Bronchial epithelial cell (primary cell): ENCODE measurements at regions not wholly inside any gene's neighbourhood (a gene's known extent, or its start where the extent isn't known, plus 50 kb on each side); places are given as distances from the start of the nearest gene placed in this dataset.
"Not testable (repeated sequence)": the region's sequence is repeated elsewhere in the genome, so short reads cannot be mapped to it uniquely, and the experiment has no call there.

Experiments used
- DNase-seq: peaks from one replicate; pipeline ENCODE4 v3.0.0-alpha.2; 2010; ENCODE audit warnings: low read depth
- FAIRE-seq: peaks from 2 replicates; lab custom pipeline; 2011; peaks lifted over from hg19 to GRCh38; lab: Jason Lieb, UNC
- H3K27me3 ChIP-seq: 2 replicates; pipeline ENCODE4 v1.5.1; 2011; ENCODE audit warnings: low read length; ENCODE audit not compliant: control insufficient read depth, insufficient read depth
- H3K36me3 ChIP-seq: 2 replicates; pipeline ENCODE4 v1.5.1; 2011; ENCODE audit warnings: low read length; ENCODE audit not compliant: control insufficient read depth, insufficient read depth
- H3K4me3 ChIP-seq: 2 replicates; pipeline ENCODE4 v1.5.1; 2011; ENCODE audit warnings: mild to moderate bottlenecking, low read depth, low read length, control low read depth
- TF ChIP-seq, protein P1 (sequence below): IDR thresholded peaks from 2 replicates; pipeline ENCODE4 v1.5.1; 2011; ENCODE audit warnings: mild to moderate bottlenecking, moderate library complexity, low read length, control low read depth, inconsistent platforms; ENCODE audit not compliant: insufficient read depth, severe bottlenecking

DNA sequence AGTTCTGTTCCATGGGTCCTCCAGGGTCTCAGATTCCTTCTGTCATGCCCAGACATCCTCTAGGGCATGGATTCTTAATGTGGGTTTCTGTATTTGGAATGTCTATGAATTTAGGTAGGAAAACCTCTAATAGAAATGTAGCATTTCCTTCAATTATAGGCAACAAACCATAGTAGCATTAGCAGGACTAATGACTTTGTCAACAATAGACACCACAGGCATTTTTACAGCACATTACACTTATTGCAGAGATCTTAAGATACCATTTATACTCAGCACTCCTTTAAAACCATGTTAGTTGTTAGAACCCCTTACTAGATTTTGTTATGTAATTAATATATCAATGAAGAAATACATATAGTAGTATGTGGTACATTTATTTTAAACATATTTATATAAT is 77.8 kb upstream of the TBC1D5 start:
- no peaks in the 10 kb centered on the region for H3K36me3 ChIP-seq
- TF ChIP-seq, protein P1, sequence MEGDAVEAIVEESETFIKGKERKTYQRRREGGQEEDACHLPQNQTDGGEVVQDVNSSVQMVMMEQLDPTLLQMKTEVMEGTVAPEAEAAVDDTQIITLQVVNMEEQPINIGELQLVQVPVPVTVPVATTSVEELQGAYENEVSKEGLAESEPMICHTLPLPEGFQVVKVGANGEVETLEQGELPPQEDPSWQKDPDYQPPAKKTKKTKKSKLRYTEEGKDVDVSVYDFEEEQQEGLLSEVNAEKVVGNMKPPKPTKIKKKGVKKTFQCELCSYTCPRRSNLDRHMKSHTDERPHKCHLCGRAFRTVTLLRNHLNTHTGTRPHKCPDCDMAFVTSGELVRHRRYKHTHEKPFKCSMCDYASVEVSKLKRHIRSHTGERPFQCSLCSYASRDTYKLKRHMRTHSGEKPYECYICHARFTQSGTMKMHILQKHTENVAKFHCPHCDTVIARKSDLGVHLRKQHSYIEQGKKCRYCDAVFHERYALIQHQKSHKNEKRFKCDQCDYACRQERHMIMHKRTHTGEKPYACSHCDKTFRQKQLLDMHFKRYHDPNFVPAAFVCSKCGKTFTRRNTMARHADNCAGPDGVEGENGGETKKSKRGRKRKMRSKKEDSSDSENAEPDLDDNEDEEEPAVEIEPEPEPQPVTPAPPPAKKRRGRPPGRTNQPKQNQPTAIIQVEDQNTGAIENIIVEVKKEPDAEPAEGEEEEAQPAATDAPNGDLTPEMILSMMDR: no peak

DNA sequence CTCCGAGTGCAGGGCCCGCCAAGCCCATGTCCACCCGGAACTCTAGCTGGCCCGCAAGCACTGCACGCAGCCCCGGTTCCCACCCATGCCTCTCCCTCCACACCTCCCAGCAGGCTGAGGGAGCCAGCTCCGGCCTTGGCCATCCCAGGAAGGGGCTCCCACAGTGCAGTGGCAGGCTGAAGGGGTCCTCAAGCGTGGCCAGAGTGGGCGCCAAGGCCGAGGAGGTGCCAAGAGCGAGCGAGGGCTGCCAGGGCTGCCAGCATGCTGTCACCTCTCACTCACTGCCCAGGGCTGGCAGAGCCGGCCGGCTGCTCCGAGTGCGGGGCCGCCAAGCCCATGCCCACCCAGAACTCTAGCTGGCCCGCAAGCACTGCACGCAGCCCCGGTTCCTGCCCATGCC is 75.5 kb upstream of the TBC1D5 start:
- DNase-seq, FAIRE-seq: not testable (repeated sequence)

More for the DNA sequence above, 77.8 kb upstream of the TBC1D5 start:
- FAIRE-seq: no peak
- Histone ChIP-seq H3K4me3 (no peak overlapping the region), H3K27me3 (no peaks in the 10 kb centered on the region)
- DNase-seq: no peak

DNA sequence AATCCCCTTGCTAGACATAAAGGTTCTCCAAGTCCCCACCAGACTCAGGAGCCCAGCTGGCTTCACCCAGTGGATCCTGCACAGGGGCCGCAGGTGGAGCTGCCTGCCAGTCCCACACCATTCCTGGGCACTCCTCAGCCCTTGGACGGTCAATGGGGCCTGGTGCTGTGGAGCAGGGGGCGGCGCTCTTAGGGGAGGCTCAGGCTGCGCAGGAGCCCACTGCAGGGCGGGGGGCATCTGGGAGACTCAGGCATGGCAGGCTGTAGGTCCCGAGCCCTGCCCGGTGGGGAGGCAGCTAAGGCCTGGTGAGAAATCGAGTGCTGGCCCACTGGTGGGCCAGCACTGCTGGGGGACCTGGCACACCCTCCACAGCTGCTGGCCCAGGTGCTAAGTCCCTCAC is 75.1 kb upstream of the TBC1D5 start:
- TF ChIP-seq, protein P1: no peak
- no peak overlapping the region for H3K4me3 ChIP-seq
- no peaks in the 10 kb centered on the region for H3K27me3 ChIP-seq
- no peaks in the 10 kb centered on the region for H3K36me3 ChIP-seq
- DNase-seq (no peak), FAIRE-seq (no peak)

More for the DNA sequence above, 75.5 kb upstream of the TBC1D5 start:
- H3K36me3 ChIP-seq, H3K4me3 ChIP-seq, H3K27me3 ChIP-seq: not testable (repeated sequence)

DNA sequence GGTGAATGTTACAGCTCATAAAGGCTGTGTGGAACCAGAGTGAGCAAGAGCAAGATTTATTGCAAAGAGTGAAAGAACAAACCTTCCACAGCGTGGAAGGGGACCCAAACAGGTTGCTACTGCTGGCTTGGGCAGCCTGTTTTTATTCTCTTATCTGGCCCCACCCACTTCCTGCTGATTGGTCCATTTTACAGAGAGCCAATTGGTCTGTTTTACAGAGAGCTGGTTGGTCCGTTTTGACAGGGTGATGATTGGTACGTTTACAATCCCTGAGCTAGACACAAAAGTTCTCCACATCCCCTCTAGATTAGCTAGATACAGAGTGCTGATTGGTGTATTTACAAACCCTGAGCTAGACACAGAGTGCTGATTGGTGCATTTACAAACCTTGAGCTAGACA is 74.4 kb upstream of the TBC1D5 start:
- not testable (repeated sequence) for H3K4me3 ChIP-seq, H3K27me3 ChIP-seq, H3K36me3 ChIP-seq, DNase-seq, FAIRE-seq

DNA sequence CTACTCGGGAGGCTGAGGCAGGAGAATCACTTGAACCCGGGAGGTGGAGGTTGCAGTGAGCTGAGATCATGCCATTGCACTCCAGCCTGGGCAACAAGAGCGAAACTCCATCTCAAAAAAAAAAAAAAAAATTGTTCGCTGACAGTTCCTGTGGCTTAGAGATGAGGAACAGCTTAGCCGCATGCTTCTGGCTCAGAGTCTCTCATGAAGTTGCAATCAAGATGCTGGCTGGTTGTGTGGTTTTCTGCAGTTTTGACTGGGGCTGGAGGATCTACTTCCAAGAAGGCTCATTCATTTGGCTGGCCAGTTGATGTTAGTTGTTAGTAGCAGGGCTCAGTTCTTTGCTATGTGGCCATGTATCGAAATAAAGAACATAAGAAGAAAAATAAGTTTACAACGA is 69.9 kb upstream of the TBC1D5 start:
- not testable (repeated sequence) for H3K4me3 ChIP-seq, FAIRE-seq, H3K36me3 ChIP-seq, DNase-seq, H3K27me3 ChIP-seq

DNA sequence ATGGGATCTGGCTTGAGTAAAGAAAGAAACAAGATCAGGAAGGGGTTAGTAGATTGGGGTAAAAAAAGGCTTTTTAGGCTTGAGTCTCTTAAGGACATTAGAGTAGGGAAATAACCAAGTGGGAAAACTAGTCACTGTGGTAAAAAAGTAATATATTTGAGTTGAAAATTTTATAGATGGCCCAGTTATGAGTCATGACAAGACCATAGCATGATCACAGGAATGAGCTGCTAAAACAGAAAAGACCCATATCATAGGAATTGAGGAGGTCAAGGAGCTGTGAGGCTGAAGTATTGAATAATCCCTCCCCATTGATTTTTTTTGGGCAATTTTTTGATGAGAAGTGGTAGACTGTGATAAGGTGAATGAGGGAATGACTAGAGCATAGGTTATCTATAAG is 69.2 kb upstream of the TBC1D5 start:
- no peaks in the 10 kb centered on the region for H3K36me3 ChIP-seq
- TF ChIP-seq, protein P1: no peak
- H3K27me3 ChIP-seq: no peaks in the 10 kb centered on the region
- H3K4me3 ChIP-seq: no peak overlapping the region
- FAIRE-seq (no peak), DNase-seq (no peak)

DNA sequence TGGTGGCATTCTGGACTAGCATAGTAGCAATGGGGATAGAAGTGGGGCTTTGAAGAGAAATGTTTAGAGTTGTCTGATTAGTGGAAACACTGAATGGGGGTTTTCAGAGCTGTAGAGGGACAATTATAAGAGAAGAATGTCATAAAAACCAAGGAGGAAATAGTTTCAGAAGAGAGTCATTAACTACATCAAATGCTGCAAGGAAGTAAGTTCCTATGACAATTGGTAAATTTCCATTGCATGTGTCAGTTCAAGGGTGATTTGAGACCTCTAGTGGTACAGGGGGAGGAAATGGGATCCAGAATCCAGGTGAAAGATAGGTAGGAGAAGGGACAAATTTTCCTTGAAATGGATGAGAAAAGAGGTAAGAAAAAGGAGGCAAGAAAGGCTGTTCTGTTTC is 68.3 kb upstream of the TBC1D5 start:
- DNase-seq (peak; percentile 44), FAIRE-seq (no peak)
- H3K27me3 ChIP-seq: no peaks in the 10 kb centered on the region
- no peak overlapping the region for H3K4me3 ChIP-seq
- H3K36me3 ChIP-seq: no peaks in the 10 kb centered on the region
- TF ChIP-seq, protein P1: peak; percentile 21
